A549 (cell line): ENCODE measurements at regions not wholly inside any gene's neighbourhood (a gene's known extent, or its start where the extent isn't known, plus 50 kb on each side); places are given as distances from the start of the nearest gene placed in this dataset.

Experiments
- small RNA-seq, 6 experiments: library from RNA; depleted of rRNA; stranded (forward); fragments of <200 nt; gene quantifications; one replicate each; pipeline ENCODE3, GENCODE V24; 2012

Small RNAs in the stretch of these regions (small RNA-seq; reads per million reads assigned to genes)
- gene MIRLET7A1, result 5.2 to 104 (median 63.1) reads per million in 6 experiments
- 84.5 to 1,771 (median 1,385) reads per million in 6 experiments for gene MIRLET7D
- gene MIRLET7F1, result 15.3 to 2,277 (median 427) reads per million in 6 experiments
